K562 (cell line): ENCODE measurements at regions not wholly inside any gene's neighbourhood (a gene's known extent, or its start where the extent isn't known, plus 50 kb on each side); places are given as distances from the start of the nearest gene placed in this dataset.

Experiments used
- ATAC-seq: fragments of 200-7000 bp; cut with Tn5 transposase; 3 replicates; pipeline ENCODE4 v1.9.1; 2020; ENCODE audit warnings: moderate library complexity
- BruUV-seq: library from RNA; stranded (reverse); fragments of 400-500 nt; replicated peaks from 2 replicates; lab custom pipeline; 2021; lab: Mats Ljungman, UMichigan
- CTCF ChIA-PET: fragments of 300-600 bp; formaldehyde crosslinking; extraction: SDS; loops from one replicate; lab custom pipeline; 2021; ENCODE audit warnings: low intra/inter-chr PET ratio; lab: Yijun Ruan, JAX
- POLR2A ChIA-PET: fragments of 300-600, 350-650 bp; sonication (Branson Sonifier 250); formaldehyde crosslinking; extraction: SDS; loops from one replicate; lab custom pipeline; 2021; ENCODE audit warnings: antibody characterized with exemption, inconsistent platforms; lab: Yijun Ruan, JAX
- DNase-seq, 4 experiments: peaks; one replicate each; pipeline versions ENCODE4 v3.0.0 to v3.0.0-alpha.2; 2011 to 2018; ENCODE audit warnings: low spot score in 3 of 4, mixed read lengths in 3 of 4; ENCODE audit errors: extremely low read depth in 1 of 4
- FAIRE-seq: peaks from 2 replicates; lab custom pipeline; 2011; peaks lifted over from hg19 to GRCh38; lab: Jason Lieb, UNC
- H2AFZ ChIP-seq: 2 replicates; pipeline ENCODE4 v1.6.0; 2011; ENCODE audit warnings: low read depth, low read length, control low read depth, inconsistent platforms
- H3K27ac ChIP-seq: fragments of 200-600 bp; 3 replicates; pipeline ENCODE4 v1.8.0; 2011; ENCODE audit warnings: low read depth, mild to moderate bottlenecking, control low read depth, inconsistent platforms, low read length, moderate library complexity, mixed read lengths; ENCODE audit errors: extremely low read depth
- H3K27me3 ChIP-seq, 2 experiments: fragments of 300-600 bp in 1 of 2; 2 replicates in 1 of 2; 3 replicates in 1 of 2; pipeline versions ENCODE4 v1.6.0 to v1.8.0; 2011; ENCODE audit warnings: inconsistent platforms in 2 of 2, low read length in 2 of 2, mild to moderate bottlenecking in 1 of 2, mixed read lengths in 1 of 2, moderate library complexity in 1 of 2; ENCODE audit not compliant: control insufficient read depth in 2 of 2, insufficient read depth in 2 of 2
- H3K36me3 ChIP-seq: fragments of 300-600 bp; 3 replicates; pipeline ENCODE4 v1.8.0; 2011; ENCODE audit warnings: mild to moderate bottlenecking, low read length, inconsistent platforms; ENCODE audit not compliant: control insufficient read depth, insufficient read depth
- H3K4me1 ChIP-seq, 2 experiments: fragments of 200-600 bp in 1 of 2; replicated peaks in 1 of 2; 2 replicates in 1 of 2; 3 replicates in 1 of 2; pipeline versions ENCODE4 v1.5.1 to v1.8.0; 2011; ENCODE audit warnings: inconsistent platforms in 2 of 2, low read length in 2 of 2, mild to moderate bottlenecking in 1 of 2, mixed read lengths in 1 of 2, moderate library complexity in 1 of 2; ENCODE audit not compliant: control insufficient read depth in 2 of 2, insufficient read depth in 2 of 2
- H3K4me2 ChIP-seq: 2 replicates; pipeline ENCODE4 v1.6.1; 2011; ENCODE audit warnings: low read length, control low read depth, inconsistent platforms, mixed read lengths; ENCODE audit not compliant: insufficient read depth
- H3K4me3 ChIP-seq: fragments of 200-600 bp; sonication (generic), shearing (Covaris generic); 2 replicates; pipeline ENCODE4 v1.5.1; 2016; ENCODE audit warnings: control low read depth, inconsistent platforms
- H3K79me2 ChIP-seq: fragments of 200-600 bp; 3 replicates; pipeline ENCODE4 v1.8.0; 2011; ENCODE audit warnings: low read length, inconsistent platforms; ENCODE audit not compliant: control insufficient read depth, insufficient read depth
- H3K9ac ChIP-seq, 2 experiments: 2 replicates each; pipeline versions ENCODE4 v1.6.0 to v1.6.1; 2011; ENCODE audit warnings: low read depth in 2 of 2, low read length in 2 of 2, control low read depth in 1 of 2, inconsistent platforms in 1 of 2, mild to moderate bottlenecking in 1 of 2, mixed read lengths in 1 of 2; ENCODE audit not compliant: insufficient read depth in 1 of 2
- H3K9me1 ChIP-seq: one replicate; pipeline ENCODE4 v1.6.0; 2011; ENCODE audit warnings: inconsistent platforms, mild to moderate bottlenecking, low read length, moderate library complexity; ENCODE audit not compliant: control insufficient read depth, insufficient read depth
- H3K9me3 ChIP-seq: replicated peaks from 2 replicates; pipeline ENCODE4 v1.5.1; 2011; ENCODE audit warnings: low read depth, low read length, inconsistent platforms; ENCODE audit not compliant: control insufficient read depth, insufficient read depth
- H4K20me1 ChIP-seq: replicated peaks from 2 replicates; pipeline ENCODE4 v1.6.1; 2011; ENCODE audit warnings: low read length, inconsistent platforms, mixed read lengths; ENCODE audit not compliant: control insufficient read depth, insufficient read depth
- ATF7 ChIP-seq: fragments of 450-650 bp; IDR thresholded peaks from 2 replicates; pipeline ENCODE4 v1.7.1; 2014; ENCODE audit warnings: mild to moderate bottlenecking, moderate library complexity
- WGBS: fragments of 100-300 bp; shearing (Covaris generic); methylation state at CpG from one replicate; pipeline ENCODE4 v1.1.6; 2016; ENCODE audit warnings: low coverage, mixed read lengths; ENCODE audit not compliant: insufficient coverage; ENCODE audit errors: missing lambda C conversion rate; 5-methylcytosine and 5-hydroxymethylcytosine counted together
- in situ Hi-C: fragments of 300-500 bp; cut with MboI; formaldehyde crosslinking; loops from 4 replicates; pipeline ENCODE4 v1.15.0; 2018; ENCODE audit warnings: inconsistent platforms, mixed read lengths
- intact Hi-C: fragments of 100-400 bp; cut with micrococcal nuclease; formaldehyde crosslinking; loops from 2 replicates; pipeline ENCODE4 v1.14.2; 2022
- TF ChIP-seq, protein P1 (sequence below): sonication (generic); formaldehyde crosslinking; IDR thresholded peaks from 2 replicates; pipeline ENCODE4 v1.8.0; 2023; ENCODE audit warnings: missing genetic modification reagents, mild to moderate bottlenecking, borderline replicate concordance
- TF ChIP-seq, protein P2 (sequence below): fragments of 250-450 bp; sonication (Bioruptor Pico); IDR thresholded peaks from 2 replicates; pipeline ENCODE4 v1.5.1; 2021; ENCODE audit warnings: mild to moderate bottlenecking

DNA sequence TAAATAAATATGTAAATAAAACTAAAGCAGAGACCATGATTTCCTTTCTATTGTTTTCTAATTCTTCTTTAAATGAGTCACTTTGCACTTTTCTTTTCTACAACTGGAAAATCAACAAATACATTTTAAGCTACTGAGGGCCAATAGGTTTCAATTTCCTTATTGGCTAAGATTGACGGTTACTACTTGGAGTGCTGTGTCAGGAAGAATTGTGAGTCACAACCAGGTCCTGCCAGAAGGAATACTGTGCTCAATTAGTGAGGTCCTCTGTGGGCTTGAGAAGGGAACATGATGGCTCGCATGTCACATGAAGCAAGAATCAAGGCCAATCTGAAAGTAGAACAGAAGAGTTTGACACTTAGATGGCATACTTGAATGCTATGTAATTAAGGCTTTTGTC lies 110.8 kb downstream of the HMHB1 start:
- no TSS peak for BruUV-seq
- no peak for DNase-seq
- Histone ChIP-seq H3K4me2 (no peak overlapping the region), H3K9me1 (no peaks in the 10 kb centered on the region), H3K27me3 (no peaks in the 10 kb centered on the region), H3K4me3 (no peak overlapping the region), H2AFZ (no peak overlapping the region), H3K79me2 (no peaks in the 10 kb centered on the region), H3K9ac (no peak overlapping the region), H4K20me1 (no peaks in the 10 kb centered on the region), H3K4me1 (no peaks in the 10 kb centered on the region), H3K9me3 (no peaks in the 10 kb centered on the region), H3K27ac (no peak overlapping the region), H3K36me3 (no peaks in the 10 kb centered on the region)
- no peak for ATAC-seq
- WGBS: 0% methylated on average over 2 of the region's 2 CpGs
- no peak for TF ChIP-seq ATF7
- TF ChIP-seq, protein P1, sequence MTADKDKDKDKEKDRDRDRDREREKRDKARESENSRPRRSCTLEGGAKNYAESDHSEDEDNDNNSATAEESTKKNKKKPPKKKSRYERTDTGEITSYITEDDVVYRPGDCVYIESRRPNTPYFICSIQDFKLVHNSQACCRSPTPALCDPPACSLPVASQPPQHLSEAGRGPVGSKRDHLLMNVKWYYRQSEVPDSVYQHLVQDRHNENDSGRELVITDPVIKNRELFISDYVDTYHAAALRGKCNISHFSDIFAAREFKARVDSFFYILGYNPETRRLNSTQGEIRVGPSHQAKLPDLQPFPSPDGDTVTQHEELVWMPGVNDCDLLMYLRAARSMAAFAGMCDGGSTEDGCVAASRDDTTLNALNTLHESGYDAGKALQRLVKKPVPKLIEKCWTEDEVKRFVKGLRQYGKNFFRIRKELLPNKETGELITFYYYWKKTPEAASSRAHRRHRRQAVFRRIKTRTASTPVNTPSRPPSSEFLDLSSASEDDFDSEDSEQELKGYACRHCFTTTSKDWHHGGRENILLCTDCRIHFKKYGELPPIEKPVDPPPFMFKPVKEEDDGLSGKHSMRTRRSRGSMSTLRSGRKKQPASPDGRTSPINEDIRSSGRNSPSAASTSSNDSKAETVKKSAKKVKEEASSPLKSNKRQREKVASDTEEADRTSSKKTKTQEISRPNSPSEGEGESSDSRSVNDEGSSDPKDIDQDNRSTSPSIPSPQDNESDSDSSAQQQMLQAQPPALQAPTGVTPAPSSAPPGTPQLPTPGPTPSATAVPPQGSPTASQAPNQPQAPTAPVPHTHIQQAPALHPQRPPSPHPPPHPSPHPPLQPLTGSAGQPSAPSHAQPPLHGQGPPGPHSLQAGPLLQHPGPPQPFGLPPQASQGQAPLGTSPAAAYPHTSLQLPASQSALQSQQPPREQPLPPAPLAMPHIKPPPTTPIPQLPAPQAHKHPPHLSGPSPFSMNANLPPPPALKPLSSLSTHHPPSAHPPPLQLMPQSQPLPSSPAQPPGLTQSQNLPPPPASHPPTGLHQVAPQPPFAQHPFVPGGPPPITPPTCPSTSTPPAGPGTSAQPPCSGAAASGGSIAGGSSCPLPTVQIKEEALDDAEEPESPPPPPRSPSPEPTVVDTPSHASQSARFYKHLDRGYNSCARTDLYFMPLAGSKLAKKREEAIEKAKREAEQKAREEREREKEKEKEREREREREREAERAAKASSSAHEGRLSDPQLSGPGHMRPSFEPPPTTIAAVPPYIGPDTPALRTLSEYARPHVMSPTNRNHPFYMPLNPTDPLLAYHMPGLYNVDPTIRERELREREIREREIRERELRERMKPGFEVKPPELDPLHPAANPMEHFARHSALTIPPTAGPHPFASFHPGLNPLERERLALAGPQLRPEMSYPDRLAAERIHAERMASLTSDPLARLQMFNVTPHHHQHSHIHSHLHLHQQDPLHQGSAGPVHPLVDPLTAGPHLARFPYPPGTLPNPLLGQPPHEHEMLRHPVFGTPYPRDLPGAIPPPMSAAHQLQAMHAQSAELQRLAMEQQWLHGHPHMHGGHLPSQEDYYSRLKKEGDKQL (CRISPR knock-in tag): no peak
- TF ChIP-seq, protein P2, sequence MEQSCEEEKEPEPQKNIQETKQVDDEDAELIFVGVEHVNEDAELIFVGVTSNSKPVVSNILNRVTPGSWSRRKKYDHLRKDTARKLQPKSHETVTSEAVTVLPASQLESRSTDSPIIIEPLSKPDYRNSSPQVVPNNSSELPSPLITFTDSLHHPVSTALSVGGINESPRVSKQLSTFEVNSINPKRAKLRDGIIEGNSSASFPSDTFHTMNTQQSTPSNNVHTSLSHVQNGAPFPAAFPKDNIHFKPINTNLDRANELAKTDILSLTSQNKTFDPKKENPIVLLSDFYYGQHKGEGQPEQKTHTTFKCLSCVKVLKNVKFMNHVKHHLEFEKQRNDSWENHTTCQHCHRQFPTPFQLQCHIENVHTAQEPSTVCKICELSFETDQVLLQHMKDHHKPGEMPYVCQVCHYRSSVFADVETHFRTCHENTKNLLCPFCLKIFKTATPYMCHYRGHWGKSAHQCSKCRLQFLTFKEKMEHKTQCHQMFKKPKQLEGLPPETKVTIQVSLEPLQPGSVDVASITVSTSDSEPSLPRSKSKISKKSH (CRISPR knock-in tag): no peak
- intact Hi-C loops (no loop called here), in situ Hi-C loops (no loop called here)
- FAIRE-seq: no peak
- ChIA-PET CTCF (no interaction called here), POLR2A (no interaction called here)
